SK-N-MC (cell line): ENCODE measurements at regions not wholly inside any gene's neighbourhood (a gene's known extent, or its start where the extent isn't known, plus 50 kb on each side); places are given as distances from the start of the nearest gene placed in this dataset.

ENCODE experiments used
- DNase-seq: peaks from one replicate; pipeline ENCODE4 v3.0.0-alpha.2; 2011; ENCODE audit warnings: low read depth, low spot score
- H3K27ac ChIP-seq: fragments of 200-600 bp; sonication (generic); 2 replicates; pipeline ENCODE4 v1.5.1; 2016; ENCODE audit warnings: mixed run types
- H3K36me3 ChIP-seq: fragments of 200-600 bp; sonication (generic); 2 replicates; pipeline ENCODE4 v1.6.1; 2017; ENCODE audit warnings: antibody characterized with exemption, low read length, mixed read lengths; ENCODE audit not compliant: insufficient read depth
- H3K4me3 ChIP-seq: fragments of 200-600 bp; sonication (generic); 2 replicates; pipeline ENCODE4 v1.5.1; 2016
- H3K9ac ChIP-seq: fragments of 200-600 bp; sonication (generic); 2 replicates; pipeline ENCODE4 v1.8.0; 2017; ENCODE audit warnings: mixed run types, mixed read lengths; ENCODE audit not compliant: insufficient read length
- H3K9me3 ChIP-seq: fragments of 200-600 bp; sonication (generic); 2 replicates; pipeline ENCODE4 v1.6.1; 2017; ENCODE audit warnings: low read depth, mild to moderate bottlenecking, antibody characterized with exemption, low read length, moderate library complexity, mixed read lengths
- EZH2 ChIP-seq: fragments of 200-600 bp; sonication (generic); IDR thresholded peaks from one replicate; pipeline ENCODE4 v1.6.1; 2017; ENCODE audit warnings: antibody characterized with exemption
- FOXP2 ChIP-seq: optimal IDR thresholded peaks from 2 replicates; pipeline ENCODE3; 2011; ENCODE audit warnings: mild to moderate bottlenecking, moderate library complexity; ENCODE audit not compliant: insufficient read depth; ENCODE audit errors: extremely low read length, control extremely low read depth
- POLR2AphosphoS5 ChIP-seq: IDR thresholded peaks from 2 replicates; pipeline ENCODE4 v1.6.1; 2012; ENCODE audit warnings: mild to moderate bottlenecking, low read depth, low read length, borderline replicate concordance

GRCh38 chr10:33507662-33508425, 173.4 kb upstream of the NRP1 start:
- Histone ChIP-seq H3K27ac (no peak overlapping the region), H3K9me3 (no peaks in the 10 kb centered on the region)
- TF ChIP-seq EZH2: no peak
- TF ChIP-seq POLR2AphosphoS5: no peak
- no peak for TF ChIP-seq FOXP2

GRCh38 chr10:33506838-33507661, 172.6 kb upstream of the NRP1 start:
- H3K27ac ChIP-seq: no peak overlapping the region
- H3K4me3 ChIP-seq: no peak overlapping the region
- no peaks in the 10 kb centered on the region for H3K9me3 ChIP-seq
- no peak overlapping the region for H3K9ac ChIP-seq
- H3K36me3 ChIP-seq: no peaks in the 10 kb centered on the region
- TF ChIP-seq FOXP2 (no peak), POLR2AphosphoS5 (no peak), EZH2 (no peak)
- no peak for DNase-seq

More at GRCh38 chr10:33507662-33508425, 173.4 kb upstream of the NRP1 start:
- Histone ChIP-seq H3K9ac (no peak overlapping the region), H3K36me3 (no peaks in the 10 kb centered on the region), H3K4me3 (no peak overlapping the region)
- DNase-seq: no peak

DNA sequence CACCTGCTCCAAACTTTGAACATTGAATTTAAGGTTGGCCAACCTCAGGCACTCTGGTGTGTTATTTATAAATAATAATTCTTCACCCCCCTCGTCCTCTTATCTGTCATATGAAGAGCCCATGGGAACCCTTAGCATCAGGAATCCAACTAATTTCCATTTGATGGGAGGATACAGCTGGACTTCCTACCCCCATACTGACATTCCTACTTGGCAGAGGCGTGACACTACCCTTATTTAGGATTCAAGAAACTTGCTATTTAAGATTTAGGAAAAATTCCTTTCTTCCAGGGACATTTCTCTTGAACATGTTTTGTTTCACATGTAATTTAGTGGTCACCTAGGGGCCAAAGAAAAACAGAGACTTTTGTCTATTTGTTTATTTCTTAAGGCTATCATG, 171.9 kb upstream of the NRP1 start:
- TF ChIP-seq FOXP2 (no peak), EZH2 (no peak), POLR2AphosphoS5 (no peak)
- no peaks in the 10 kb centered on the region for H3K9me3 ChIP-seq
- no peak for DNase-seq
- no peak overlapping the region for H3K9ac ChIP-seq
- no peaks in the 10 kb centered on the region for H3K36me3 ChIP-seq
- no peak overlapping the region for H3K4me3 ChIP-seq
- no peak overlapping the region for H3K27ac ChIP-seq

- H3K9me3 ChIP-seq: no peaks in the 10 kb centered on the region
- H3K36me3 ChIP-seq: no peaks in the 10 kb centered on the region
- no peak overlapping the region for H3K4me3 ChIP-seq
- no peak overlapping the region for H3K9ac ChIP-seq
- H3K27ac ChIP-seq: no peak overlapping the region
- DNase-seq: no peak
- TF ChIP-seq POLR2AphosphoS5 (no peak), FOXP2 (no peak)
Observed at GRCh38 chr10:33501161-33501560, 166.7 kb upstream of the NRP1 start.

DNA sequence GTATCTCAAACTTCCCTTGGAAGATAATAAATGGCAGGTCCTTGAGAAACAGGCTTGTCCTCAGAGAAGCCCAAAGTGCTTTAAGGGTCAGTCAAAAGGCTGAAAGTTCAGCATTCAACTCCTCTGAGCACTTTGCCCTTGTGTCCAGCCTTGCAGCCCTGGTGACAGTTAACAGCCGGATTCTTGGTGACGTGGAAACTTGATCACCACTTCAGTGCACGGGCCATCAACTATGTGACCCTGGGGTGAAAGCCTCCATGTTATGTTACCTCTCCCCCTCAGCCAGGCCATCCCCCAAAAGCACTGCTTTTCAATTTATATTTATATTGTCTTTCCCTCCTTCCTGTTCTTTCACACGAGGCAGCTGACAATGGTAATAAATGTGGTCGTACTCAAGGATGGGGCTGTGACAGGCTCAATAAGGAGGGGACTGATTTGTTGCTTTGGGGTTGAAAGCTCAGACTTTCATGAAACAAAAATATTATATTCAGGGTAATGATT, 164.0 kb upstream of the NRP1 start:
- H3K36me3 ChIP-seq: no peaks in the 10 kb centered on the region
- H3K9ac ChIP-seq: no peak overlapping the region
- TF ChIP-seq EZH2 (no peak), POLR2AphosphoS5 (no peak), FOXP2 (no peak)
- H3K9me3 ChIP-seq: no peaks in the 10 kb centered on the region
- H3K4me3 ChIP-seq: no peak overlapping the region
- no peak for DNase-seq
- no peak overlapping the region for H3K27ac ChIP-seq

- Histone ChIP-seq H3K4me3 (no peak overlapping the region), H3K36me3 (no peaks in the 10 kb centered on the region), H3K9me3 (no peaks in the 10 kb centered on the region), H3K27ac (no peak overlapping the region), H3K9ac (no peak overlapping the region)
- TF ChIP-seq POLR2AphosphoS5 (no peak), EZH2 (no peak), FOXP2 (no peak)
- no peak for DNase-seq
Observed at GRCh38 chr10:33497338-33497737, 162.9 kb upstream of the NRP1 start.

- H3K9ac ChIP-seq: no peak overlapping the region
- DNase-seq: no peak
- TF ChIP-seq EZH2 (no peak), FOXP2 (no peak), POLR2AphosphoS5 (no peak)
- no peaks in the 10 kb centered on the region for H3K9me3 ChIP-seq
- no peaks in the 10 kb centered on the region for H3K36me3 ChIP-seq
- H3K27ac ChIP-seq: no peak overlapping the region
- H3K4me3 ChIP-seq: no peak overlapping the region
Observed at GRCh38 chr10:33496096-33496495, 161.6 kb upstream of the NRP1 start.

GRCh38 chr10:33494694-33495265, 160.3 kb upstream of the NRP1 start:
- no peak overlapping the region for H3K9ac ChIP-seq
- no peak overlapping the region for H3K27ac ChIP-seq
- TF ChIP-seq POLR2AphosphoS5 (no peak), FOXP2 (no peak), EZH2 (no peak)

More at GRCh38 chr10:33494694-33495265, 160.3 kb upstream of the NRP1 start:
- Histone ChIP-seq H3K36me3 (no peaks in the 10 kb centered on the region), H3K4me3 (no peak overlapping the region), H3K9me3 (no peaks in the 10 kb centered on the region)
- no peak for DNase-seq
